HCT116 (cell line): ENCODE measurements at regions not wholly inside any gene's neighbourhood (a gene's known extent, or its start where the extent isn't known, plus 50 kb on each side); places are given as distances from the start of the nearest gene placed in this dataset.

Experiments
- ATAC-seq: fragments of 200-7000 bp; cut with Tn5 transposase; 2 replicates; pipeline ENCODE4 v1.9.1; 2020; ENCODE audit warnings: mild to moderate bottlenecking, moderate library complexity
- BruUV-seq: library from RNA; stranded (reverse); fragments of 400-500 nt; replicated peaks from 2 replicates; lab custom pipeline; 2021; lab: Mats Ljungman, UMichigan
- CTCF ChIA-PET: fragments of 300-600 bp; sonication (Branson Sonifier 250); formaldehyde crosslinking; loops from one replicate; lab custom pipeline; 2021; ENCODE audit warnings: antibody characterized with exemption; lab: Charles Lee
- POLR2A ChIA-PET: fragments of 300-600, 350-600 bp; sonication (Branson Sonifier 250); formaldehyde crosslinking; loops from one replicate; lab custom pipeline; 2021; ENCODE audit warnings: antibody characterized with exemption; lab: Charles Lee
- RAD21 ChIA-PET, 2 experiments: fragments of 300-600 bp; sonication (Branson Sonifier 250); formaldehyde crosslinking; loops; one replicate each; lab custom pipeline; 2023; ENCODE audit warnings: low total read pairs in 2 of 2; ENCODE audit not compliant: uncharacterized antibody in 2 of 2, unreplicated experiment in 2 of 2, low non-redundant PET in 1 of 2; lab: Charles Lee
- DNase-seq: peaks from one replicate; pipeline ENCODE4 v3.0.0-alpha.2; 2010; ENCODE audit warnings: low read depth, low spot score
- H2AFZ ChIP-seq: fragments of 200-600 bp; shearing (Covaris generic), sonication (generic); 2 replicates; pipeline ENCODE4 v1.6.1; 2017; ENCODE audit warnings: low read depth, mixed run types, mixed read lengths, antibody characterized with exemption, low read length; ENCODE audit not compliant: poor library complexity, severe bottlenecking
- H3K27ac ChIP-seq: 2 replicates; pipeline ENCODE4 v1.5.1; 2012; ENCODE audit warnings: low read depth, low read length
- H3K27me3 ChIP-seq: fragments of 200-600 bp; sonication (generic); 2 replicates; pipeline ENCODE4 v1.6.1; 2016; ENCODE audit warnings: mixed run types, low read length, mixed read lengths; ENCODE audit not compliant: insufficient read depth
- H3K36me3 ChIP-seq, 2 experiments: fragments of 200-500 bp in 1 of 2; fragments of 200-600 bp in 1 of 2; sonication (Bioruptor generic) in 1 of 2; sonication (generic) in 1 of 2; 2 replicates each; pipeline versions ENCODE4 v1.5.1 to v1.6.1; 2014 to 2016; ENCODE audit warnings: low read length in 2 of 2, inconsistent platforms in 1 of 2, mixed read lengths in 1 of 2, mixed run types in 1 of 2; ENCODE audit not compliant: insufficient read depth in 2 of 2, control insufficient read depth in 1 of 2
- H3K4me1 ChIP-seq, 2 experiments: fragments of 200-600 bp in 1 of 2; sonication (generic) in 1 of 2; 2 replicates each; pipeline versions ENCODE4 v1.5.1 to v1.6.1; 2012 to 2017; ENCODE audit warnings: low read length in 2 of 2, inconsistent platforms in 1 of 2, mild to moderate bottlenecking in 1 of 2, mixed read lengths in 1 of 2, mixed run types in 1 of 2, moderate library complexity in 1 of 2; ENCODE audit not compliant: insufficient read depth in 2 of 2, control insufficient read depth in 1 of 2
- H3K4me2 ChIP-seq: fragments of 200-600 bp; sonication (generic); 2 replicates; pipeline ENCODE4 v1.6.1; 2017; ENCODE audit warnings: mixed run types, low read length, mixed read lengths
- H3K4me3 ChIP-seq, 2 experiments: fragments of 200-600 bp in 1 of 2; sonication (generic) in 1 of 2; replicated peaks in 1 of 2; 2 replicates each; pipeline ENCODE4 v1.5.1; 2011 to 2016; ENCODE audit warnings: low read length in 2 of 2, control low read depth in 1 of 2, low read depth in 1 of 2, mild to moderate bottlenecking in 1 of 2, mixed read lengths in 1 of 2, mixed run types in 1 of 2
- H3K79me2 ChIP-seq: fragments of 200-600 bp; sonication (generic); 2 replicates; pipeline ENCODE4 v1.6.1; 2017; ENCODE audit warnings: mild to moderate bottlenecking, mixed run types, low read length, moderate library complexity, mixed read lengths; ENCODE audit not compliant: insufficient read depth
- H3K9ac ChIP-seq: fragments of 200-600 bp; sonication (generic); 2 replicates; pipeline ENCODE4 v1.6.1; 2016; ENCODE audit warnings: low read length, mixed read lengths
- H3K9me2 ChIP-seq: fragments of 200-600 bp; sonication (generic), shearing (Covaris generic); 2 replicates; pipeline ENCODE4 v1.6.1; 2017; ENCODE audit warnings: mixed run types, mild to moderate bottlenecking, moderate library complexity; ENCODE audit not compliant: insufficient read depth
- H3K9me3 ChIP-seq, 2 experiments: fragments of 200-500 bp in 1 of 2; fragments of 200-600 bp in 1 of 2; sonication (Bioruptor generic) in 1 of 2; sonication (generic) in 1 of 2; 2 replicates each; pipeline ENCODE4 v1.6.1; 2014 to 2017; ENCODE audit warnings: low read length in 2 of 2, mixed read lengths in 2 of 2, inconsistent platforms in 1 of 2, low read depth in 1 of 2, mild to moderate bottlenecking in 1 of 2, mixed run types in 1 of 2, moderate library complexity in 1 of 2; ENCODE audit not compliant: control insufficient read depth in 1 of 2, insufficient read depth in 1 of 2
- H4K20me1 ChIP-seq: fragments of 200-600 bp; sonication (generic), shearing (Covaris generic); 2 replicates; pipeline ENCODE4 v1.6.1; 2017; ENCODE audit warnings: mixed run types, mild to moderate bottlenecking, moderate library complexity; ENCODE audit not compliant: insufficient read depth
- CBX3 ChIP-seq: IDR thresholded peaks from 2 replicates; pipeline ENCODE4 v1.6.1; 2012; ENCODE audit warnings: low read depth
- EZH2 ChIP-seq: fragments of 200-600 bp; sonication (generic); IDR thresholded peaks from 2 replicates; pipeline ENCODE4 v1.6.1; 2017; ENCODE audit warnings: antibody characterized with exemption, mixed run types
- EZH2phosphoT487 ChIP-seq: fragments of 200-600 bp; IDR thresholded peaks from 2 replicates; pipeline ENCODE4 v1.6.1; 2018; ENCODE audit warnings: antibody characterized with exemption, borderline replicate concordance
- FOSL1 ChIP-seq: IDR thresholded peaks from 2 replicates; pipeline ENCODE4 v1.6.1; 2012; ENCODE audit warnings: low read depth
- POLR2A ChIP-seq: IDR thresholded peaks from 2 replicates; pipeline ENCODE4 v1.7.0; 2011; ENCODE audit warnings: borderline replicate concordance; ENCODE audit not compliant: insufficient read depth, insufficient read length; ENCODE audit errors: extremely low read depth
- REST ChIP-seq: IDR thresholded peaks from 2 replicates; pipeline ENCODE4 v1.6.1; 2012; ENCODE audit warnings: low read depth
- SIN3A ChIP-seq: IDR thresholded peaks from 2 replicates; pipeline ENCODE4 v1.6.1; 2012; ENCODE audit warnings: low read depth
- SP1 ChIP-seq: IDR thresholded peaks from 2 replicates; pipeline ENCODE4 v1.6.1; 2012; ENCODE audit warnings: low read depth
- SRF ChIP-seq: IDR thresholded peaks from 2 replicates; pipeline ENCODE4 v1.6.1; 2012; ENCODE audit warnings: low read depth
- TCF7L2 ChIP-seq: IDR thresholded peaks from 2 replicates; pipeline ENCODE4 v1.7.0; 2011; ENCODE audit warnings: borderline replicate concordance, inconsistent platforms; ENCODE audit not compliant: insufficient read depth, insufficient read length; ENCODE audit errors: extremely low read depth
- YY1 ChIP-seq: IDR thresholded peaks from 2 replicates; pipeline ENCODE4 v1.6.1; 2011; ENCODE audit warnings: low read length, low read depth, moderate library complexity, mild to moderate bottlenecking; ENCODE audit not compliant: insufficient replicate concordance; ENCODE audit errors: extremely low read depth
- ZFX ChIP-seq: fragments of 450-650 bp; IDR thresholded peaks from 2 replicates; pipeline ENCODE4 v1.6.1; 2017
- ZNF274 ChIP-seq: fragments of 200-500 bp; sonication (Bioruptor generic); IDR thresholded peaks from 2 replicates; pipeline ENCODE4 v1.6.1; 2014; ENCODE audit warnings: mild to moderate bottlenecking, low read depth, low read length, inconsistent platforms
- intact Hi-C: fragments of 100-400 bp; cut with micrococcal nuclease; formaldehyde crosslinking; loops from 2 replicates; pipeline ENCODE4 v1.10.0; 2022
- TF ChIP-seq, protein P1 (sequence below): IDR thresholded peaks from 2 replicates; pipeline ENCODE4 v1.6.1; 2012
- TF ChIP-seq, protein P2 (sequence below): IDR thresholded peaks from 2 replicates; pipeline ENCODE4 v1.6.1; 2012

DNA sequence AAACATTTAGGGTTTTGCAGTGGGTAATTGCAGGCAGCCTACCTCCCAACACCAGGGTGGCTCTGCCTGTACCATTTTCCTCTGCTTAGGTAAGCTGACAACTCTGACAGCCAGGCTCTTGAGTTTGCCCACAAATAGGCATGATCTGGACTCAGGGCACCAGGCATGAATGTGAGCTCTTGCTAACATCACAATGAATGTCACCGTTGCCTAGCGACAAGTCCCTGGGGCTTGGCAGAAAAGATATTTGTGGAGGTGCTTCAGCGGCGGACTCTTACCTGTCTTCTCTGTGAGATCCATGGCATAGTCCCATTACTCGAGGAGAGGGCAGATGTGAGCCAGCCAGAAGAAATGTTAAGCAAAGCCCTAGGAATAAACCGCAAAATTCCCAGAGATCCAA, 677.5 kb upstream of the TSPY4 start:
- Histone ChIP-seq H3K36me3 (no peaks in the 10 kb centered on the region), H3K4me2 (no peak overlapping the region), H3K9ac (no peak overlapping the region), H2AFZ (no peak overlapping the region), H3K27ac (no peak overlapping the region), H3K27me3 (no peaks in the 10 kb centered on the region), H3K4me3 (no peak overlapping the region), H3K9me3 (no peaks in the 10 kb centered on the region), H3K79me2 (no peaks in the 10 kb centered on the region), H4K20me1 (no peaks in the 10 kb centered on the region), H3K9me2 (no peaks in the 10 kb centered on the region), H3K4me1 (no peaks in the 10 kb centered on the region)
- TF ChIP-seq TCF7L2 (no peak), EZH2phosphoT487 (no peak), FOSL1 (no peak), ZFX (no peak), ZNF274 (no peak), CBX3 (no peak), POLR2A (no peak), REST (no peak), EZH2 (no peak), SRF (no peak), YY1 (no peak), SP1 (no peak), SIN3A (no peak)
- TF ChIP-seq, protein P1, sequence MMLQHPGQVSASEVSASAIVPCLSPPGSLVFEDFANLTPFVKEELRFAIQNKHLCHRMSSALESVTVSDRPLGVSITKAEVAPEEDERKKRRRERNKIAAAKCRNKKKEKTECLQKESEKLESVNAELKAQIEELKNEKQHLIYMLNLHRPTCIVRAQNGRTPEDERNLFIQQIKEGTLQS = no peak
- TF ChIP-seq, protein P2, sequence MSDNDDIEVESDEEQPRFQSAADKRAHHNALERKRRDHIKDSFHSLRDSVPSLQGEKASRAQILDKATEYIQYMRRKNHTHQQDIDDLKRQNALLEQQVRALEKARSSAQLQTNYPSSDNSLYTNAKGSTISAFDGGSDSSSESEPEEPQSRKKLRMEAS = no peak
- BruUV-seq = no TSS peak
- ChIA-PET POLR2A (no interaction called here), RAD21 (no interaction called here), CTCF (no interaction called here)
- no peak for ATAC-seq
- DNase-seq = no peak
- intact Hi-C loops = no loop called here
